Ecto neural progenitor cell (in vitro differentiated cells): ENCODE measurements at regions not wholly inside any gene's neighbourhood (a gene's known extent, or its start where the extent isn't known, plus 50 kb on each side); places are given as distances from the start of the nearest gene placed in this dataset.

Experiments
- DNase-seq: peaks from one replicate; pipeline ENCODE4 v3.0.0-alpha.2; 2018; ENCODE audit warnings: low spot score

DNA sequence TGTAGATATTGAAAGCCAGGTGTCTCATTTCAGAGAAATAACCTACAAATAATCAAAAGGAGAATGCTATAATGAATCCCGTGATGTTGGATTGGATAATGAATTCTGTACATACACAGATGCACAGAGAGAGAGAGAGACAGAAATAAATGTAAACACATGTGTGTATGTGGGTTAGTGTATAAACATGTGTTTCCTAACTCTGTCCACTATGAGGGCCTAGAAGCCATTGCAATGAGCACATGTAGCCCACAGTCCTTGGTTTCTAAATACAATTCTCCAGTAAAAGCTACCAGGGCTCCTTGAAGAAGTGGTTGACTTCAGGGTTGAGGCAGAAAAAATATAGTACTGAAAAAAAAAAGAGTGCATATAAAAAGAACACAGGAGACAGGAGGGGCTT, 109.5 kb downstream of the INHBB start:
- no peak for DNase-seq

DNA sequence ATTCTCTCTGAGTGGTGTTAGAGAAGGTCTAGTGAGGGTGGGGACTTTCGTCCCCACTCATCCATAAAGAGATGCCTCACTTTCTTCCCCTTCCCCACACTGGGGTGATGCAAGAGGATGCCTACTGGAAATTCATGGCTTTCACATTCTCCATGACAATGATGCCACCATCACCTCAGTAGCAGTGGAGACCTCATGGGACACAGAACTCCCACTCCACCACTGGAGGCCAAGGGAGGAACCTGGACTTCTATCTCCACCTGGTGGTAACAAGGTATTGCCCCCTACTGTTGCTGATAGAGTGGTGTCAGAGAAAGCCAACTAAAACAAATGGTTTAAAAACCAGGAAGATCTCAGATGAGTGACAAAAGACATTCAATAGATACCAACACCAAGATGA, 110.9 kb downstream of the INHBB start:
- DNase-seq = no peak

DNA sequence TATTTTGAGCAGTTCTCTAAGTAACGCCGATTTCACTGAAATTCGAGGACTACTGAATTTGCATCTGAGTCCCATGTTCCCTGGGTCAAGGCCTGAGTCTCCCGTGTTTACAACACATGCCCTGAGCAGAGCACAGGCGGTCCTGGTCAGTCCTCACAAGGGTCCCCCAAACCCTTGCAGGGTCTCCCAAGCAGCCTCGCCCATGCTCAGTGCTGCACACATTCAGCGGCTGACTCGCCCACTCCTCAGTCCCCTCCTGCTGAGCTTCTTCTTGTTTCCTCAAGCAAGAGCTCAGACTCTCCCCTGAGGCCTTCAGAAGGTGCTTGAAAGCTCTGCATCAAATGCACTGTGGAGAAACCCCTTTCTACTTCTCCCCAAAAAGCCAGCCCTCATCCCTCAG, 114.6 kb downstream of the INHBB start:
- no peak for DNase-seq

DNA sequence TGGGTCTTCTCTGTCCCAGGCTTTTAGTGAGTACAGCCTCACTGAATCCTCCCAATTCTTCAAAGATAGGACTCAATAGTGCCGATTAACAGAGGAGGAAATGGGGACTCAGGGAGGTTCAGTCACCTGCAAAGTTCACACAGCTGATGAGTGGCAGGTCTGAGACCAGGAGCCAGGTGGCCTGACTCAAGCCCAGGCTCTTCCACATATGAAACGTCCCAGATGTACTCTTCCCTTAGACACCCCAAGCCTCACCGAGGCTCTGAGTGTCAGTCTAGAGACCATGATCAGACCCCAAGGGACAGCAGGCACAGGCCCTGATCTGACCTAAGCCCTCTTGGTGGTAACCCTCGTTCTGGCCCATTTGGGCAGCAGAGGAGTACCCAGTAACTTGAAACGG, 115.2 kb downstream of the INHBB start:
- no peak for DNase-seq

GRCh38 chr2:120461546-120462537, 115.9 kb downstream of the INHBB start:
- DNase-seq = no peak

- no peak for DNase-seq
Observed at GRCh38 chr2:120463527-120463926, 117.6 kb downstream of the INHBB start.

DNA sequence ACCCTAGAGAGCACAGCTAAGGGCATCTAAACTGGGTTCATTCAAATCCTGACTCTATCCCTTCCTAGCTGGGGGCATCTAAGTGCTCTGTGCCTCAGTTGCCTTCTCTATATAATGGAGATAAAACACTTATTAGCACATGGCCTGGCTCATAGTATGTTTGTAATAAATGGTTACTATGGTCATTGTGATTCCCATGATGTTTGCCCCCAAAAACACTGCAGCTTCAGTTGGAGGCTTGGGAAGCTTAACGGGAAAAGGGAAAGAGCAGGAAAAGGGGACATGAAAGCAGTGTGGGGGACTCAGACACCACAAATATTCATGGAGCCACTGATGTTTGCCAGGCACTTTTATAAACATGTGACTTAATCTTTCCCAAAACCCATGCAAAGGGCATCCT, 118.1 kb downstream of the INHBB start:
- DNase-seq = no peak

GRCh38 chr2:120464448-120464931, 118.6 kb downstream of the INHBB start:
- no peak for DNase-seq

- DNase-seq = no peak
Observed at GRCh38 chr2:120465012-120465700, 119.2 kb downstream of the INHBB start.

GRCh38 chr2:120465701-120465988, 119.7 kb downstream of the INHBB start:
- DNase-seq = no peak

DNA sequence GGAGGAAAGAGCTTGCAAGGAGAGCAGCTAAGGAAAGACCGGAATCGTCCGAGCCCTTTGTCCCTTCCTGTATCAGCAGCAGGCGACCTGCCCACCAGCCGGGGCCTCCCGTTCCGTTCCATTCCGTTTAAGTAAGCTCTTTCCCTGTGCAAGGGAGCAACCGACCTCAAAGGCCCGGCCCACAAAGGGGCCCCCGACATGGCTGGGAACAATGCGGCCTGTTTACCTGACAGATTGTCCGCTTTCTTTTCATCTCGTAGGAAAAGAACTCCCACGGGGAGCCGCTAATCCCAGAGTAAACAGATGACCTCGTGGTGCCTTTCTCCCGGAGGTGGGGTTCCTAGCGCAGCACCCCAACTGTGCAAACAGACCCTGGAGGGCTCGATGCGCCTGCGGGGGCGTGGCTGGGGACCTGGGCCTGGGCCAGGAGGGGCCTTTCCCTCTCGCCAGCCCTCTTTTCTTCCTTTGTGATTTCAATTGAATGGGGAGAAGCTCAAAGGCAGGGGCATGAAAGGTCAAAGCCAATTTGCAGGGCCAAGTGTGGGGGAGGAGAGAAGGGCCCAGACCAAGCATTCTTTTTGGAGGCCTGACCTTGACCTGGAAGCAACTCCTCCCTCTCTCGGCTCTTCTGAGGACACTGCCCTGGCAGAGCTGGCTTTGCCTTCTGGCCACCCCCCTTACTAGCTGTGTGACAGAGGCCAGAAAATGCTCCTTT, 120.2 kb downstream of the INHBB start:
- peak; percentile 69 for DNase-seq

DNA sequence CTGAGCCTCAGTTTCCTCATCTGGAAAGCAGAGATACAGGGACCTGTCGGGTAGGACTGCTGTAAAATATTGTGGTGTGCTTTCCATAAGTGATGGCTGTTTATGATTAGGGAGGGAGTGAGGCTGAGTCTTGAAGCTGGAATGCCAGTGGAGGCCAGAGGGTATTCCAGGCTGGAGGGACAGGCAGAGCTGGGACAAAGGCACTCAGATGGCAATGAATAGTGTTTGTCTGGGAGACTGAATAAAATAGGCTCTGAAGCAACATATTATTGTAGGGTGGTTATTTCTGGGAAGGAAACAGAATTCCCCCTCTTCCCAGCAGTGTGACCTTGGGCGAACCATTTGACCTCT, 120.7 kb downstream of the INHBB start:
- DNase-seq = no peak

DNA sequence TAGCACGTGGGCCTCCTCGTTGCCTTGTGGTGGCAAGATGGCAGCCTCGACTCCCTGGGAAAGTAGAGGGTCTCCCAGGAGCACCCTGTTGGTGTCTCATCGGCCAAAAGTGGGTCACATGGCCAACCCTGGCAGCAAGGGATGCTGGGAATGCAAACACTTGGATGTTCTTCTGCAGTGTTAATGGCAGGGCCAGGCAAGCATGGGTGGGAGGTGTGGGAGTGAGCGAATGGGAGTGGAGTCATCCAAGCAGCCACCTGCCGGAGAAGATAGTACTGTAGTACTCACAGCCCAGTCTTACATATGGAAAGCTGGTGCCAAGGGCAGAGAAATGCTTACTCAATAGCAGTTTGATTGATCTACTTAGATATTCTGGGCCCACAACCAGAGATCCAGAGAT, 122.2 kb downstream of the INHBB start:
- DNase-seq = no peak

- DNase-seq = no peak
Observed at GRCh38 chr2:120469426-120469825, 123.5 kb downstream of the INHBB start.

- no peak for DNase-seq
Observed at GRCh38 chr2:120470041-120470965, 124.4 kb downstream of the INHBB start.

DNA sequence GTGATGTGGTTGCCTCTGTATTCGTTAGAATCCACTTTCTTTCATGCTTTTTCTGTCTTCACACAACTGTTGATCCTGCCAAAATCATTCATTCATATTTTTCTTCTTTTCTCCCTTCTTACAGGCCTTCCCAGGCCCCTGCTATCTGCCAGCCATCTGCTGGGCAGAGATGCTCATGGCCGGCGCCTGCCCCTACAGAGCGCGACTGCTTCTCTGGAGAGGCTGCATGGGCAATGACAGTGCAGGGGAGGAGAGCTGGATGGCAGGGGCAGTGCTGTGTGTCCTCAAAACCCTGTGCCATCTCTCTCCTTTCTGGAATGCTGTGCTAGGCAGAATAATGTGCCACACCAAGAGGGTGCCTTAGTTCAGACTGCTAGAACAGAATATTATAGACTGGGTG, 125.2 kb downstream of the INHBB start:
- no peak for DNase-seq

DNA sequence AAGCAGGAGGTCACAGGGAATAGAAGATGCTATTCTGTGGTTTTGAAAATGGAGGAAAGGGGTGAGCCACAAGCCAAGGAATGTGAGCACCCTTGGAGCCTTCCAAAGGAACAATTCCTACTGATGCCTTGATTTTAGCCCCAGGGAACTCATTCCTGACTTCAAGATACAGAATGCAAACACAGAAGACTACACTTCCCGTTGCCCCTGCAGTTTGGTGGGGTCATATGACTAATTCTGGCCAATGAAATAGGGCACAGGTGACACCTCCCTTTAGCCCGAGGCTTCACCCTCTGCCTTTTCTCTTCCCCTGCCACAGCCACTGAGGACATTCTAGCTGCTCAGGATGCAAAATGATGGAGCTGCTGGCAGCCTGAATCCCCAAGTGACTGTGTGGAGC, 126.1 kb downstream of the INHBB start:
- DNase-seq = no peak

DNA sequence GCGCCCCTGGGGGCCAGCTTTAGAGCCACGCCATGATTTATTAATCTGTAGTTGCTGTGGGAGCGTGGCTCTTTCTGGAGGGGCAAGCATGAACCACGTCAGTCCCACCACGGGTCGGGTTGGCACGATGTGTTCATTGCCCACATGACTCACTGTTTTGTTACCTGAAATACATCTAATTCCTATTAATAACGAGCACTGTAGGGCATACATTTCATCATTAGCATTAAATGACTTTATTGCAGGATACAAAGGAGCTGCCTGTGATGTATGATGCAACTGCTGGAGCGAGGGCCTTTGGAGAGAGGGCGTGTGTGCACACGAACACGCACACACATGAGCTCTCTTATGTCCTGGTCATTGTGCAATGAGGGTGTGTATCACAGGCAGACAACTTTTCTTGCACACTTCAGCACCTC, 127.0 kb downstream of the INHBB start:
- DNase-seq = no peak

DNA sequence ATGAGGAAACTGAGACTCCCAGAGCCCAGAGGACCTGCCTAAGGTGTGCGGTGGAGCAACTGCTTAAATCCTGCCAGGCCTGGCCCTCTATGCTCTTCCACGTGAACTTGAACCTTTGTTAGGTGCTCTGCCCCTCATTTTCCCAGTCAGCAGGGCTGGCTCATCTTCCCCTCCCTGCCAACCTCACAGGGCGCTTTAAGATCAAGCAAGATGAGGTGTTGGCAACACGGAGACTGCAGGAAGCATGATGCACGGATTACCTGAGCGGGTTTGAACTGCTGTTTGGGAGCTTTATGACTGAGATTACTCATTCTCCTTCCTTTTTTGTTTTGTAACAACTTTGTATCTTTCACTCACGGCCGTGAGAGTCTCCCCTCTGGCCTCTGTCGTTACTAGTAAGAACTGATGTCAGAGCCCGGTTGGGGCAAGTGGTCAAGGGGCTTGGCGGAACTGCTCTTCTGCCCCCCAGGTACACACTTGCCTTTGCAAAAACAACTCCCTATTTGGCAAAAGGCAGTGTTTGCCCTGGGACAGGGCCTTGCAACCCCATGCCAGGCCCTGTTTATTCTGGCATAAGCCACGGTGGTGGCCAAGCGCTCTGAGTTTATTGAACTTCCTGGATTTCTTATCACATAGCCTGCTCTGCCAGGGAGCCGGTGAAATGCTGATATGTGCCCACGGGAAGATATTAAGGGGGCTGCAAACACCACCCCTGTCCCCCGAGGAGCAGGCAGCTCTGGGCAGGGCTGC, 127.8 kb downstream of the INHBB start:
- DNase-seq = no peak

DNA sequence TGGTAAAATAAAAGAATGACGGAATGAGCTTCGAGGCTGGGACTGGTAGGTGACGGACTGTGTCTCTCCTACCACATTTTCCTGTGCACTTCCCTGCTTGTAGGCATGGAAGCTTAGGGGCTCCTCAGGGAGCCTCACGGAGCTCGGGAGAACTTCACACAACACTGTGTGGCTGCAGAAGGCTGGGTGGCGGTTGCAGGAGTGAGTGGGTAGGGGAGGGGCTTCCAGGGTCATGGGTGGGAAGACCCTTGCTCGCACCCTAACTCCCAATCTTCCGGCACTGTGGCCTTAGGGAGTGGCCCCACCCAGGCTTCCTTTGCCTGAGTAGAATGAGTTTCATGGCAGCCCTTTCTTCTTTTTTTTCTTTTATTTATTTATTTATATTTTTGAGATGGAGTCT, 128.6 kb downstream of the INHBB start:
- no peak for DNase-seq

DNA sequence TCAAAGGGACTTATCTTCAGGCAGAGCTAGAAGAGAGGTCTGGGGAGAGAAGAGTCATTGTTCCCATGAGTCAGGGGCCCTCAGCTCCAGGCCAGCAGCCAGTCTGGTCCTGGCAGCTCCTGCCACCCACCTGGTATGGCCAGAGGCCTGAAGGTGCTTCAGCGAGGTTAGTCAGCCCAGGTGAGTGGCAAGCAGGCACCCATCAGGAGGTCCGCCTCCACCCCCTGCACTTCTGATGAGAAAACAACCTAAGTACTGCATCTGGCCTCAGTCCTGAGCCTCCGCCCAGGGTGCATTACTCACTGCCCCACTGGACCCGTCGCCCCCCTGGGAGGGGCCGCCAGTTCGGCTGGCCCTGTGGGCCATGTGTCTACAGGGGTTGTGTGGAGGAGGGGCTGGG, 130.2 kb downstream of the INHBB start:
- no peak for DNase-seq
